ENCODE measurements at regions not wholly inside any gene's neighbourhood (a gene's known extent, or its start where the extent isn't known, plus 50 kb on each side); places are given as distances from the start of the nearest gene placed in this dataset.

DNA sequence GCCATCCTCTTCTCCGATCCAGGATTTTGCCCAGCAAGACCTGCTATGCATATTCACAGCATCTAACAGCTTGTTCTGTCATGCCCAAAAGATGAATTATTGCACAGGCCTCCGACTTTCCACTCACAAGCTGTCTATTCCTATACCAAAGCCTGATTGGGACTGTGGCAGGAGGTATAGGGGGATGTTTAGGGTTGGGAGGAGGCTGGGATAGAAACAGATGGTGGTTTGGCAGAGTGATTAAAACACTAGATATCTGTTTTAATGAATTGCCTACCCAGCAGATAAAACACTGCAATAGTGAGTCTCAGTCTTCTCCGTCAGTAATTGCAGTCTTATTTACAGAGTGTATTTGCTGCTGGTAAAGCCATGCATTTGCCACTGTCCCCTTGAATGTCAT lies 215.3 kb downstream of the TLR4 start:
- TF ChIP-seq, protein P1, sequence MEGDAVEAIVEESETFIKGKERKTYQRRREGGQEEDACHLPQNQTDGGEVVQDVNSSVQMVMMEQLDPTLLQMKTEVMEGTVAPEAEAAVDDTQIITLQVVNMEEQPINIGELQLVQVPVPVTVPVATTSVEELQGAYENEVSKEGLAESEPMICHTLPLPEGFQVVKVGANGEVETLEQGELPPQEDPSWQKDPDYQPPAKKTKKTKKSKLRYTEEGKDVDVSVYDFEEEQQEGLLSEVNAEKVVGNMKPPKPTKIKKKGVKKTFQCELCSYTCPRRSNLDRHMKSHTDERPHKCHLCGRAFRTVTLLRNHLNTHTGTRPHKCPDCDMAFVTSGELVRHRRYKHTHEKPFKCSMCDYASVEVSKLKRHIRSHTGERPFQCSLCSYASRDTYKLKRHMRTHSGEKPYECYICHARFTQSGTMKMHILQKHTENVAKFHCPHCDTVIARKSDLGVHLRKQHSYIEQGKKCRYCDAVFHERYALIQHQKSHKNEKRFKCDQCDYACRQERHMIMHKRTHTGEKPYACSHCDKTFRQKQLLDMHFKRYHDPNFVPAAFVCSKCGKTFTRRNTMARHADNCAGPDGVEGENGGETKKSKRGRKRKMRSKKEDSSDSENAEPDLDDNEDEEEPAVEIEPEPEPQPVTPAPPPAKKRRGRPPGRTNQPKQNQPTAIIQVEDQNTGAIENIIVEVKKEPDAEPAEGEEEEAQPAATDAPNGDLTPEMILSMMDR (tag by site-specific recombination; IDR thresholded peaks at IDR 0.05), result no peak
- TF ChIP-seq SP7 (tag by site-specific recombination; IDR thresholded peaks at IDR 0.05), result no peak
- TF ChIP-seq ZNF302 (tag by site-specific recombination; IDR thresholded peaks at IDR 0.05; ENCODE audit: low read depth), result no peak
- no peak for TF ChIP-seq RBAK (tag by site-specific recombination; IDR thresholded peaks at IDR 0.05)
- no peak for TF ChIP-seq MYNN (tag by site-specific recombination; IDR thresholded peaks at IDR 0.05; ENCODE audit: borderline replicate concordance)
- TF ChIP-seq SETDB1 (IDR thresholded peaks at IDR 0.05; ENCODE audit: insufficient read length, low read length), result no peak
- TF ChIP-seq, protein P2, sequence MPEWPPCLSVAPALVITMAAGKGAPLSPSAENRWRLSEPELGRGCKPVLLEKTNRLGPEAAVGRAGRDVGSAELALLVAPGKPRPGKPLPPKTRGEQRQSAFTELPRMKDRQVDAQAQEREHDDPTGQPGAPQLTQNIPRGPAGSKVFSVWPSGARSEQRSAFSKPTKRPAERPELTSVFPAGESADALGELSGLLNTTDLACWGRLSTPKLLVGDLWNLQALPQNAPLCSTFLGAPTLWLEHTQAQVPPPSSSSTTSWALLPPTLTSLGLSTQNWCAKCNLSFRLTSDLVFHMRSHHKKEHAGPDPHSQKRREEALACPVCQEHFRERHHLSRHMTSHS (tag by site-specific recombination; IDR thresholded peaks at IDR 0.05), result no peak
- TF ChIP-seq, protein P3, sequence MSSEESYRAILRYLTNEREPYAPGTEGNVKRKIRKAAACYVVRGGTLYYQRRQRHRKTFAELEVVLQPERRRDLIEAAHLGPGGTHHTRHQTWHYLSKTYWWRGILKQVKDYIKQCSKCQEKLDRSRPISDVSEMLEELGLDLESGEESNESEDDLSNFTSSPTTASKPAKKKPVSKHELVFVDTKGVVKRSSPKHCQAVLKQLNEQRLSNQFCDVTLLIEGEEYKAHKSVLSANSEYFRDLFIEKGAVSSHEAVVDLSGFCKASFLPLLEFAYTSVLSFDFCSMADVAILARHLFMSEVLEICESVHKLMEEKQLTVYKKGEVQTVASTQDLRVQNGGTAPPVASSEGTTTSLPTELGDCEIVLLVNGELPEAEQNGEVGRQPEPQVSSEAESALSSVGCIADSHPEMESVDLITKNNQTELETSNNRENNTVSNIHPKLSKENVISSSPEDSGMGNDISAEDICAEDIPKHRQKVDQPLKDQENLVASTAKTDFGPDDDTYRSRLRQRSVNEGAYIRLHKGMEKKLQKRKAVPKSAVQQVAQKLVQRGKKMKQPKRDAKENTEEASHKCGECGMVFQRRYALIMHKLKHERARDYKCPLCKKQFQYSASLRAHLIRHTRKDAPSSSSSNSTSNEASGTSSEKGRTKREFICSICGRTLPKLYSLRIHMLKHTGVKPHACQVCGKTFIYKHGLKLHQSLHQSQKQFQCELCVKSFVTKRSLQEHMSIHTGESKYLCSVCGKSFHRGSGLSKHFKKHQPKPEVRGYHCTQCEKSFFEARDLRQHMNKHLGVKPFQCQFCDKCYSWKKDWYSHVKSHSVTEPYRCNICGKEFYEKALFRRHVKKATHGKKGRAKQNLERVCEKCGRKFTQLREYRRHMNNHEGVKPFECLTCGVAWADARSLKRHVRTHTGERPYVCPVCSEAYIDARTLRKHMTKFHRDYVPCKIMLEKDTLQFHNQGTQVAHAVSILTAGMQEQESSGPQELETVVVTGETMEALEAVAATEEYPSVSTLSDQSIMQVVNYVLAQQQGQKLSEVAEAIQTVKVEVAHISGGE (tag by site-specific recombination; conservative IDR thresholded peaks at IDR 0.05; ENCODE audit: low read depth), result no peak
- no peak for TF ChIP-seq REST (tag by site-specific recombination; IDR thresholded peaks at IDR 0.05)
- TF ChIP-seq ZNF529 (tag by site-specific recombination; IDR thresholded peaks at IDR 0.05; ENCODE audit: insufficient replicate concordance), result no peak
- TF ChIP-seq KLF10 (tag by site-specific recombination; IDR thresholded peaks at IDR 0.05), result no peak
- TF ChIP-seq YY1 (tag by site-specific recombination; IDR thresholded peaks at IDR 0.05), result no peak

Measured in HEK293 (cell line).